ENCODE measurements at regions not wholly inside any gene's neighbourhood (a gene's known extent, or its start where the extent isn't known, plus 50 kb on each side); places are given as distances from the start of the nearest gene placed in this dataset.
A peak's percentile ranks its signal among the peaks of the same experiment; 100 is the strongest.

DNA sequence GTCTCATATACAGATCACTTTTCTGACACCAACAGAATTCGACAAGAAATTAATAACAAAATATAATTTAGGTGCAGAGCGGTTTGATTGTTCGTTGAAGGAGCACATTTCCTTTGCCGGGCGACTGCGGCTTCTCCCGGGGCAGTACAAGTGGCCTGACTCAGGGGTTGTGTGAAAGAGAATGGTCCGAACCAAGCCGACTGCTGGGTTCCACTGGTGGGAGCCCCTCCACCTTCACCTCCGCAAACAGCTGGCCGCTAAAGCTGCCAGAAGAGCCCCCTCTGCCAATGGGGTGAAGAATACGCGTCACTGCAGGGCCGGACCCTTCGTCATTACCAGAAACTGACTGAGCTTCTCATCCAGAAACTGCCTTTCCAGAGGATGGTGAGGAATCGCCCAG, 156.0 kb upstream of the IFNE start:
- DNase-seq (ENCODE audit: low spot score) (no peak), ATAC-seq (ENCODE audit: low FRiP score) (no peak)
- TF ChIP-seq, protein P1, sequence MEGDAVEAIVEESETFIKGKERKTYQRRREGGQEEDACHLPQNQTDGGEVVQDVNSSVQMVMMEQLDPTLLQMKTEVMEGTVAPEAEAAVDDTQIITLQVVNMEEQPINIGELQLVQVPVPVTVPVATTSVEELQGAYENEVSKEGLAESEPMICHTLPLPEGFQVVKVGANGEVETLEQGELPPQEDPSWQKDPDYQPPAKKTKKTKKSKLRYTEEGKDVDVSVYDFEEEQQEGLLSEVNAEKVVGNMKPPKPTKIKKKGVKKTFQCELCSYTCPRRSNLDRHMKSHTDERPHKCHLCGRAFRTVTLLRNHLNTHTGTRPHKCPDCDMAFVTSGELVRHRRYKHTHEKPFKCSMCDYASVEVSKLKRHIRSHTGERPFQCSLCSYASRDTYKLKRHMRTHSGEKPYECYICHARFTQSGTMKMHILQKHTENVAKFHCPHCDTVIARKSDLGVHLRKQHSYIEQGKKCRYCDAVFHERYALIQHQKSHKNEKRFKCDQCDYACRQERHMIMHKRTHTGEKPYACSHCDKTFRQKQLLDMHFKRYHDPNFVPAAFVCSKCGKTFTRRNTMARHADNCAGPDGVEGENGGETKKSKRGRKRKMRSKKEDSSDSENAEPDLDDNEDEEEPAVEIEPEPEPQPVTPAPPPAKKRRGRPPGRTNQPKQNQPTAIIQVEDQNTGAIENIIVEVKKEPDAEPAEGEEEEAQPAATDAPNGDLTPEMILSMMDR (IDR thresholded peaks at IDR 0.05) = no peak

DNA sequence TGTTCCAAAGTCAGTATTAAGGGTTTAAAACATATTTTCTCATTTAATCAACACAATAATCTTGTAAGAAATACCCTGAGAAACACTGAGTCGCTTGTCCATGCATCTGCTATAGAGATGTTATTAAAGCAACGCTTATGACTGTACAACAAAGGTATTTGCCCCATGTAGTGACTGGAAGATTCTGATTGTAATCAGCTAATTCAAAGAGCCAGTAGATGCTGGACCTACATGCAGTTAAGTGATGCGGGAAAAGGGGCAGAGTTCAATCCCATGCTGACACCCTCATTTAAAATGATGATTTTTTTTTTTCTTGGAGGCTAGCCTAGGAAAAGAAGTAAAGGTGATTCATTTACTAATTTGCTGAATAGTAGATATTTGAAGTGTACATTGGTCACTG, 149.3 kb upstream of the MTAP start:
- ATAC-seq (ENCODE audit: low FRiP score) = no peak
- TF ChIP-seq, protein P1 (IDR thresholded peaks at IDR 0.05) = no peak

GRCh38 chr9:21653589-21653988, 148.8 kb upstream of the MTAP start:
- no peak for DNase-seq (ENCODE audit: low spot score)
- TF ChIP-seq, protein P1 (IDR thresholded peaks at IDR 0.05) = no peak
- ATAC-seq (ENCODE audit: low FRiP score) = no peak

More for the DNA sequence above, 149.3 kb upstream of the MTAP start:
- DNase-seq (ENCODE audit: low spot score) = no peak

DNA sequence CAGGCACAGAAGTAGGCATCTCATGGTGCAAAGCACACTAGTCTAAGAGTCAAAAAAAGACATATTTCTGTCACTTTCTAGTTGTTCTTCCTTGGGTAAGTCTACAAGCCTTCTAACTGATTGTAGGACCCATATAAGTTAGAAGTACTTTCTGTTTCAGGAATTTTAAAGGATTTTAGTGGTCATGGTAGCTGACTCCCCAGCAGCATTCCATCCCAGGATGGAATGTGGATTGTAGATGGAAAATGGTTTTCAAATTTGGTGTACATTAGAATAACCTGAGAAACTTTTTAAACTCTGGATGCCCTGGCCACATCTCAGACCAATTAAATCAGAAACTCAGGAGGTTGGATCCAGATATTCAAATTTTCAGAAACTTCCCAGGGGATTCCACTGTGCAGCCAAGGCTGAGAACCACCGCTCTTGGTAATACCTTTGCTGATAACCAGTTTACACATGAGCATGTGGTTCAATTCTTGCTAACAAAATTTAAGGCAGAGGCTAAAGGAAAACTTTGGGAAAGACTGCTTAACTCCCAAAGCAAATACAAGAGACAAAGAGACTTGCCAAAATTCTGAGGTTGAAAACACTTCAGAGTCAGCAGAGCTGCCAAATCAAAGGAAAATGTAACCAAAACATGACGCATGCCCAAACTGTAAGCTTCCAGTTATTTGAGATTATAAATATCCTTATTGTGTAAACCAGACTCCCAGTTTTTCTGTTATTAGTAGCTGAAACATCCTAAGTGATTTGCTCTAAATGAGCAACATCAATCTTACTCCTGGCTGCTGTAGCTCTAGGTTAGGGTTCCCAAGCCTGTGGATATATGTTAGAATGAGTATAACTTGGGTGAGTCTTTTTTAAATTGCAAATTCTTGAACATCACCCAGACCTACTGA, 145.4 kb upstream of the MTAP start:
- ATAC-seq (ENCODE audit: low FRiP score) = peak; percentile 89
- TF ChIP-seq, protein P1 (IDR thresholded peaks at IDR 0.05) = no peak
- DNase-seq (ENCODE audit: low spot score) = no peak

DNA sequence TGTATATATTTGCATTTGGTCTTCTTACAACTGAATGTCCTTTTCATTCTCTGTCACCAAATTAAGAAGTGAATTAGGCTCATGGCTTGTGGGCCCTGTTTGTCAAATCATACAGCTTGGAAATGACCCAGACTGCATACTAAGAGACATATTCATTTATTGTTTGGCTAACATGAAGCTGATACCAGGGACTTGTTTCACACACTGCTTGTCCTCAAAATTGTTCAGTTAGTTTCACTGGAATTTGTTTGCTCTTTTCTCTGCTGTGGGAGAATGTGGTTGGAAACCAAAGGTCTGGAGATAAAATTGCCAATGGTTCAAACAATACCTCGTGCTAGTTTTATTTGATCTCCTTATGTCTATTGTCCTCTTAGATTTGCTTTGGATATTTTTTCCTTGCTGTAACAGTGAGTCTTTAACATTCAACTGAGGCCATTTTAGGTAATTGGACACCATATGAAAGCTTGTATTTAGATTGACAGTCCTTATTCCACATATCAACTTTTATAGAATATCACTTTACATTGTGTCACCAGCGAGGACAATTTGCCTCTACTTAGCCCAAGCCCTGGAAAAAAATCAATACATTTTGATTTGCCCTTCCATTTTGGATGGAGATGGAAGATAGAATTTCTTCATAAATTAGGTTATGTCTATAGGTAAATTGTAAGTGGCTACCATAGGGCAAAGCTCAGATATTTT, 144.3 kb upstream of the MTAP start:
- DNase-seq (ENCODE audit: low spot score) (no peak), ATAC-seq (ENCODE audit: low FRiP score) (no peak)
- TF ChIP-seq, protein P1 (IDR thresholded peaks at IDR 0.05) = no peak

GRCh38 chr9:21660976-21661375, 141.5 kb upstream of the MTAP start:
- DNase-seq (ENCODE audit: low spot score) (no peak), ATAC-seq (ENCODE audit: low FRiP score) (no peak)
- TF ChIP-seq, protein P1 (IDR thresholded peaks at IDR 0.05) = no peak
